ENCODE measurements at regions not wholly inside any gene's neighbourhood (a gene's known extent, or its start where the extent isn't known, plus 50 kb on each side); places are given as distances from the start of the nearest gene placed in this dataset.
"Not testable (repeated sequence)": the region's sequence is repeated elsewhere in the genome, so short reads cannot be mapped to it uniquely, and the experiment has no call there.

DNA sequence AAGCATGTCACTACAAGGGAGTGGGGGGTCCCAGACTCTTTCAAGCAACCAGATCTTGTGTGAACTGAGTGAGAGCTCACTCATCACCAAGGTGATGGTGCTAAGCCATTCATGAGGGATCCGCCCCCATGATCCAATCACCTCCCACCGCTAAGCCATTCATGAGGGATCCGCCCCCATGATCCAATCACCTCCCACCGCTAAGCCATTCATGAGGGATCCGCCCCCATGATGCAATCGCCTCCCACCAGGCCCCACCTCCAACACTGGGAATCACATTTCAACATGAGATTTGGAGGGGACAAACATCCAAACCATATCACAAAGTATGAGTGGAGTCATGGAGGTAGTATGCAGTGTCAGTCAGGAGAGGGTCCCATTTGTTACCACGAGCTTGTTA, 64.8 kb upstream of the PROKR2 start:
- DNase-seq = not testable (repeated sequence)

DNA sequence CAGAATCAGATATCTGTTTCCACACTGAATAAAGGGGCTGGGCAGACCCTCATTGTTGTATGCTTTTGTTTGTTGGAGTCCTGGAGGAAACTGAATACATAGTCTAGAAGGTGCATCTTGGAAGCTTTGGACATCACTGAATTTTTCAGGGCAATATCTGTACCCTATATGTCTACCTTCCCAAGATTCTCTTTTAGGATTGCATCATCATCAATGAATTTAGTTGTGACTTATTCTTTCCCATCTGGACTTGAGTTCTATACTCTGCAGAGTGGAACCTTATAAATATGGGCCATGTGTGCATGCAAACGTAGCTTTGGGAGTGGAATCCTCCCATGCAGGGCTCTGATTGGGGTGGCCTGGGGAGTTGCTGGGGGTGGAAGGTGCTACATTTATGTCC, 60.7 kb upstream of the PROKR2 start:
- DNase-seq = no peak

DNA sequence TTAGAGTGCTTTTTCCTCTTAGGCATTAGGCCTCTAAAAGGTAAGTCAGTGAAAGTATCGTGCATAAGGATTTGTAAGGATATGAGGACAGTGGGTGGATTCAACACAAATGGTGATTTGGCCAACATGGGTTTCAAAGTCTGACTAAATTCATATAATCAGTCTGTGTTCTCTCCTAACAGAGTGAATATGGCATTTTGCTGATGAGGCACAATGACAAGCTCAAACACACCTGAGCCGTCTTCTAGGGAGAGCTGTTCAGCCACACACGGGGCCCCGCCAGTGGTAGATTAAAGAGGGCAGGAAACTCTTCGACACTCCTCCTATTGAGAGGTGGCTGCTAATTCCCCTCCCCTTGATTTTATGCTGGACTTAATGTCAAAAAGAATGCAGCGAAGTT, 59.5 kb upstream of the PROKR2 start:
- DNase-seq = no peak

DNA sequence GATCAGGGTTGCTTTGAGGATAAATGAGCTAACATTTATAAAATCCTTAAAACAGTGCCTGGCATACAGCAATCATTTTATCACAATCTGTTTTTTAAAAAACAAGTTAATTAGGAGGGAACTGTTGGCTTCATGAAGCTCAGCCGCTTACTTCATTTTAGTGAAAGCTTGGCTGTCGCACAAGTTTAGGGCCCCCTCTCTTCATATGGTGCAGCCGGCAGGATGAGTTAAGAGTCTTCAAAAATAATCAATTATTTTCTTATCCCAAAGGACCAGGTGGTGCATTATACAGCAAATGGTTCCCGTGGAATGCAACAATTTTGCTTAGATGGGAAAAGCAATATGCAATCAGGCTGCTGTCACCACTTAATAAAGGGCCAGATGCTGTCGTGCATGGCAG, 57.4 kb upstream of the PROKR2 start:
- no peak for DNase-seq

DNA sequence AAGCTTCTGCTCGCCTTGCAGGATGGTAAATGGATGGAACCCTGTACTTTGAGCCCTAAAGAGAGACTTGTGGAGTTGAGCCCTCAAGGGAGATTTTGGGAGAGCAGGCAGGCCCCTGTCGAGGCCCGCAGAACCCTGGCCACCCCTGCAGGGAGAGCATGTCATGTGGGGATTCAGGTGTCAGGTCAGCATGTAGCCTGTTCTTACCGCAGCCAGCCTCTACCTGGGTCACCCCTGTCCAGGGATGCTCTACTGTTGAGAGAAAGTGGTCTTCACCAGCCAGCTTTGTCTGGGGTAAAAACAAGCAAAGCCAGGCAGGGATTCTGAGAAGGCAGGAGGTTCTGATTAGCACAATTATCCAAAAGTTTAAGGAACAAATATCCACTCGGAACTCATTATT, 55.6 kb upstream of the PROKR2 start:
- DNase-seq = no peak

DNA sequence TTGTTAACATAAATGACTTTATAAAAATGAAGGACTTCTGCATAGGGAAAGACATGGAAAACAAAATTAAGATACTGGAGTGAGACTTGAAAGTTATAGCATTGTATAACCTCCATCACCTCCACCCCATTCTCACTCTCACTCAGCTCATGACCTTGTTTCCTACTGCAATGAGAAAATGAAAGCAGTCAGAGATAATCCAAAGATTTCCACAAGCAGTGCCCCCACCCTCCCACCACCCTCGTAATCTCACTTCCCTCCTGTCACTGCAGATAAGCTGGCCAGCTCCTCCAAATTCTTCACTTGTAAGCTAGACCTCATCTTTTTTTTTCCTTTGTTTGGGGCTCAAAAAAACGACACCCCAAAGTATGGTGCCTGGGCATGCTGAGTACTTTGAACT, 52.9 kb upstream of the PROKR2 start:
- DNase-seq = no peak

Data from NCI-H526 (cell line).